ENCODE measurements at regions not wholly inside any gene's neighbourhood (a gene's known extent, or its start where the extent isn't known, plus 50 kb on each side); places are given as distances from the start of the nearest gene placed in this dataset.

DNA sequence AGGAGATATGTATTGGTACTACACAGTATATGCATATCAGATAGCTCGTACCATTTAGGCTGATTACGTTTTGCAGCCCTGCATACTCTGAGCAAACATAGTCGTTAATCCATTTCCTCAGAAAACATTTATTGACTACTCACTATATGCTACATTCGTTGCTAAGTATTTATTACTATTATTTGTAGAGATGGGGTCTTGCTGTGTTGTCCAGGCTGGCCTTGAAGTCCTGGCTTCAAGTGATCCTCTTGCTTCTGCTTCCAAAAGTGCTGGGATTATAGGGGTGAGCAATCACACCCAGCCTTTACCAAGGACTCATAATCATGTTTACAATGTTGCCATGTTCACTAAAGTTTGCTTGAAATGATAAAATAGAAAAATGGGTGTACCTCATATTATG, 174.7 kb downstream of the ARL4A start:
- TF ChIP-seq, protein P1, sequence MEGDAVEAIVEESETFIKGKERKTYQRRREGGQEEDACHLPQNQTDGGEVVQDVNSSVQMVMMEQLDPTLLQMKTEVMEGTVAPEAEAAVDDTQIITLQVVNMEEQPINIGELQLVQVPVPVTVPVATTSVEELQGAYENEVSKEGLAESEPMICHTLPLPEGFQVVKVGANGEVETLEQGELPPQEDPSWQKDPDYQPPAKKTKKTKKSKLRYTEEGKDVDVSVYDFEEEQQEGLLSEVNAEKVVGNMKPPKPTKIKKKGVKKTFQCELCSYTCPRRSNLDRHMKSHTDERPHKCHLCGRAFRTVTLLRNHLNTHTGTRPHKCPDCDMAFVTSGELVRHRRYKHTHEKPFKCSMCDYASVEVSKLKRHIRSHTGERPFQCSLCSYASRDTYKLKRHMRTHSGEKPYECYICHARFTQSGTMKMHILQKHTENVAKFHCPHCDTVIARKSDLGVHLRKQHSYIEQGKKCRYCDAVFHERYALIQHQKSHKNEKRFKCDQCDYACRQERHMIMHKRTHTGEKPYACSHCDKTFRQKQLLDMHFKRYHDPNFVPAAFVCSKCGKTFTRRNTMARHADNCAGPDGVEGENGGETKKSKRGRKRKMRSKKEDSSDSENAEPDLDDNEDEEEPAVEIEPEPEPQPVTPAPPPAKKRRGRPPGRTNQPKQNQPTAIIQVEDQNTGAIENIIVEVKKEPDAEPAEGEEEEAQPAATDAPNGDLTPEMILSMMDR (IDR thresholded peaks at IDR 0.05) = no peak
- TF ChIP-seq POLR2A (IDR thresholded peaks at IDR 0.05) = no peak
